Amniotic epithelial cell (primary cell): ENCODE measurements at regions not wholly inside any gene's neighbourhood (a gene's known extent, or its start where the extent isn't known, plus 50 kb on each side); places are given as distances from the start of the nearest gene placed in this dataset.

Experiments used
- DNase-seq: peaks from one replicate; pipeline ENCODE4 v3.0.0-alpha.2; 2010; ENCODE audit warnings: low read depth

- DNase-seq = no peak
These were observed 475.0 kb upstream of the NCAM2 start for GRCh38 chr21:20523191-20523590.

DNA sequence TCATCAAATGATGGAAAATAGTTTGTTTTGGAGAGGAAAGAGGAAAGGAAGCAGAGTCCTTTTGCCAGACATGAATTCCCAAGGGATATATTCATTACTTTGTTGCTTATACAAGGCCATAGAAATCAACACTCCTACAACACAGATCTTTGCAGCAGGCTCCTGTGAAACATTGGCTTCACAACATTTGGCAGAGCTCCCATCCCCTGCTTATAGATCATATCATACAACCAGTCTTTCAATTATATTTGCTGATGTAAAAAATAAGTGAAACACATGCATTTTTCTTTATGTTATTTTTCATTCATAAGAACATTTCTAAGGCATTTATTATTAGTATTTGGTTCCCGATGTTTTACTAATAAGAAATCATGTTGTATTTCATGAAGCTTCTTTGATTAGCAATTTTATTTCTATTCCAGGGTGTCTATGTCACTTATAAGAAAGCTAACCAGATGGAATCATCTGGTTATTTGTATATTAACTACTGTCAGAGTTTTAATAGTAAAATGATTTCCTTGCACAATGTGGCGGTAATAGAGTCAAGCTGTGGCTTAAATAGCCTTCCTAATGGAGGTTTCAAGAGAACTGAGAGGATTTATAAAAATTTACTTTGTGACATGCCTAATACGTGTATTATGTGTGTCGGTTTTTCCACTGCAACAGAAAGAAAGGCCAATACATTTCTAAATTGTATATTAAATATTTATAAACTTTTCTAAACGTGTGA lies 470.3 kb upstream of the NCAM2 start:
- no peak for DNase-seq

- DNase-seq = no peak
These were observed 461.1 kb upstream of the NCAM2 start for GRCh38 chr21:20537130-20537529.

DNA sequence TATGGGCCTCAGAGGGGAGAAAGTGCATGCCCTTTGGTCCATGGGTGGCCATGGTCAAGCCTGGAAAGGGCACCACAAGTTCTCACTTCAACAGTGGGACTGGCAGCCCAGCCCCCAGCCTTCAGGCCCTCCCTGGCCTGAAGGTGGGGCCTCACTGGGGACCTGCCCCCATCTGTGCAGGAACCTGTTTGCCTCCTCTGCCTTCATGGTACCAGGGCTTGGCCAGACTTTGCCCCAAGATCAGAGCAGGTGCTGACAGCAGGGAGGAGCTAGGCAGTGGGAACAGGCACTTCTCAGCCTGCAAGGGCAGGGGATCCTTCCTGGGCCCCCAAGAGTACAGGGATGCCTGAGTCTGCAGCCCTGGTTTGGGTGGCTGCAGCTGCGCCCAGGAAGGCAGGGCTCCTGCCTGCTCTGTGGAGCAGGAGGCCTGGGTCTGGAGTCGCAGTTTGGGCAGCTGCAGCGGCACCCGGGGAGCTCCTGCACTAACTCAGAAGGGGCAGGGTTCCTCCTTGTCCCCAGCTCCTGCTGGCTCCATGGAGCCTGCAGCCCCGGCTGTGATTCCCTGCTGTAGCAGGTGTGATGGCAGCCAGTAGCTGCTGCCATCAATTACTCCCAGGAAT lies 460.1 kb upstream of the NCAM2 start:
- DNase-seq = no peak

- no peak for DNase-seq
These were observed 452.8 kb upstream of the NCAM2 start for GRCh38 chr21:20545454-20545853.

- DNase-seq = peak; percentile 36
These were observed 446.3 kb upstream of the NCAM2 start for GRCh38 chr21:20551939-20552338.

- DNase-seq = no peak
These were observed 443.4 kb upstream of the NCAM2 start for GRCh38 chr21:20554785-20555184.

GRCh38 chr21:20570824-20571232 lies 427.4 kb upstream of the NCAM2 start:
- DNase-seq = peak; percentile 2

- DNase-seq = no peak
These were observed 425.6 kb upstream of the NCAM2 start for GRCh38 chr21:20572582-20572981.

DNA sequence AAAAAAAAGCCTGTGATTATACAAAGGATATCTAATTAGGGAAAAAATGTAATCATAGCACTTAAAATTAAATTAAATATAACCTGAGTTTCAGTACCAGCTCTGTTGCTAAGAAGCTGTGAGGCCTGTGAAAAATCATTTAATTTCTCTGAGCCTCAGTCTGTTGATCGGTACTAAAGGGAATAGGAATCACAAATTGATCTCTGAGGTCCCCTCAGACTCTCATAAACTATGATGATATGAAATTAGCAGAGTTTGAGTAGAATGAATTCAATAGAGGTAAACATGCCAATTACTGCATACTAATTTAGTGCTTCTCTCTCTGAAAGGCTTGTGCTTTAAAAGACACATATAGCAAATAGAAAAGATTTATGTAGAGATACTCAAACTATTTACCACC lies 416.8 kb upstream of the NCAM2 start:
- no peak for DNase-seq

GRCh38 chr21:20591284-20591683 lies 406.9 kb upstream of the NCAM2 start:
- peak; percentile 78 for DNase-seq

GRCh38 chr21:20592463-20592862 lies 405.7 kb upstream of the NCAM2 start:
- DNase-seq = peak; percentile 14

- DNase-seq = no peak
These were observed 395.0 kb upstream of the NCAM2 start for GRCh38 chr21:20603236-20603635.

- no peak for DNase-seq
These were observed 387.2 kb upstream of the NCAM2 start for GRCh38 chr21:20611008-20611407.

DNA sequence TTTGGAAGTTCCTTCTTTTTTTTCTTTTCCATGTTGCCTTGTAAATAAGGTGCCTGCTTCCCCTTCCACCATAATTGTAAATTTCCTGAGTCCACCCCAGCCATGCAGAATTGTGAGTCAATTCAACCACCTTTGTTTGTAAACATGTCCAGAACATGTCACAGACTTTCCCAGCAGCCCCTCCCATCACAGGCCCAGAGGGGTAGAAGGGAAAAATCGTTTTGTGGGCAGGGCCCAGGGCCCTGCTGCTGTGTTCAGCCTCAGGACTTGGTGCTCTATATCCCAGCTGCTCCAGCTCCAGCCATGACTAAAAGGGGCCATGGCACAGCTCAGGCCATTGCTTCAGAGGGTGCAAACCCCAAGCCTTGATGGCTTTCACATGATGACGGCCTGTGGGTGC lies 384.6 kb upstream of the NCAM2 start:
- no peak for DNase-seq

- DNase-seq = no peak
These were observed 381.1 kb upstream of the NCAM2 start for GRCh38 chr21:20617130-20617529.

DNA sequence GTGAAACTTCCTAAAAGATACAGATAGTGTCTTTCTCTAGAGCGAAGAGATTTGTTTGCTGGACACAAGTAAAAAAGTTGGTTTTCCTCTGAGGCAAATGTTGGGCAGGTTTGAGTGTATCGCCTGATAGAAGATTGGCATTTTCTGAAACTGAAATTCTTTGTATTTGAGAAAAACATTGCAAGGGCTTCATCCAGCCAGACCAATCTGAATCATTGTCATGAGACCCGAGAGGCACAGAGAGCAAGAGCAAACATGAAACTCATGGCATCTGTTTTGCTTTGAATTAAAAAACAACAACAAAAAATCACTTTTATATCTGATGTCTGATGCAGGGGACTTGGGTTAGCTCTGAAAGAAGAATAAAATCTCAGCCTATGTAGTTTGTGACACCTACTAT lies 379.3 kb upstream of the NCAM2 start:
- no peak for DNase-seq

- DNase-seq = no peak
These were observed 370.6 kb upstream of the NCAM2 start for GRCh38 chr21:20627594-20627993.

- peak; percentile 10 for DNase-seq
These were observed 366.6 kb upstream of the NCAM2 start for GRCh38 chr21:20631633-20632032.

GRCh38 chr21:20639026-20639425 lies 359.2 kb upstream of the NCAM2 start:
- DNase-seq = peak; percentile 72

GRCh38 chr21:20641241-20641640 lies 357.0 kb upstream of the NCAM2 start:
- DNase-seq = no peak

DNA sequence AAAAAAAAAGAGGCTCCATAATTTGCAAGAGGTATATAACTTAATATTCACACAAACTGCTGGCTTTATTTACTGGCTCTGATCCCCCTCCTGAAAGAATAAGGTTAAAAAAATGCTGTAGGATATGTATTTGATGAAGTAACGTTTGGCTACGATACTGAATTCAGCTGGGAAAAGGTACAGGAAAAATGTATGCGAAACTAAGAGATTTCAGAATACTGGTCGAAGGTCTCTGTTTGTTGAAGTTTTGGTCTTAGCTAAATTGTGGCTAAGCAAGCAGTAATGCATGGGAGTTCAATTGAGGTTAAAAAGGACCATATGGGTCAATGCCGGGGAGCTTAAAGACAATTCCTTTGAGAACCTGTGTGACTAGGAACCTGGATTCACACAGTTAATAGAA lies 355.5 kb upstream of the NCAM2 start:
- no peak for DNase-seq

DNA sequence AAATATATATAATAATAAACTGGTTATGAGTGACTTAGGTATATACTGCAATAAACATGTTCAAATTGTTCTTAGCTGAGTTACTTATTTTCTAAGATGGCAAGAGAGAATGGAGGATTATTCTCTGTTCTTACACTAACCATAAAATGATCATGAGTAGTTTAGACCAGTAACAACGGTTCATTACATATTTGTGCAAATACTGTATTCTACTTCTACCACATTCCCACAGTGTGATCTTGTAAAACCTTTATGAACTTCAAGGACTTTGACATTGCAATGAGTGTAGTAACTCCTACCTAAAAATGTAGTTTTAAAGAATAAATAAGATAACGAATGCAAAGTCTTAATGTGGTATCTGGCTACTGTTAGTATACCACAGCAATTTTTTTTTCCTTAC lies 353.7 kb upstream of the NCAM2 start:
- DNase-seq = no peak

DNA sequence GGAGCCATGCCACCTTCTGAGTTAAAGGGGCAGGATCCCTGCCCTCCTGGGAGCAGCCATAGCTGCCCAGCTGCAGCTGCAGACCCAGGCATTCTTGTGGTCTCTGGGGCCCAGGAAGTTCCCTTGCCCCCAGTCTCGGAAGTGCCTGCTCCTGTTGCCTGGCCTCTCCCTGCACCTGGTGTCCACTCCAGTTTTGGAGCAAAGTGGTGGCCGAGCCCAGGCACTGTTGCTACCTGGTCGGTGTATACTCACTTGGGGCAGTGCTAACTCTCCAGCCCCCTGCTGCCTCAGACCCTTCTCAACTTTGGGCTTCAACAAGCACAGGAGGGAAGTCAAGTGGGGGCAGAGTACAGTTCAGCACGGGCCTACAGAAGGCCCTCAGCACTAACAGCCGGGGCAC lies 352.9 kb upstream of the NCAM2 start:
- DNase-seq = no peak
